GM10266 (cell line): ENCODE measurements at regions not wholly inside any gene's neighbourhood (a gene's known extent, or its start where the extent isn't known, plus 50 kb on each side); places are given as distances from the start of the nearest gene placed in this dataset.

Experiments used
- DNase-seq: peaks from one replicate; pipeline ENCODE4 v3.0.0; 2012; ENCODE audit errors: extremely low spot score
- TF ChIP-seq, protein P1 (sequence below): IDR thresholded peaks from 2 replicates; pipeline ENCODE4 v1.5.1; 2012; ENCODE audit warnings: mild to moderate bottlenecking, low read depth; ENCODE audit not compliant: control insufficient read depth, insufficient read depth; ENCODE audit errors: missing control alignments

DNA sequence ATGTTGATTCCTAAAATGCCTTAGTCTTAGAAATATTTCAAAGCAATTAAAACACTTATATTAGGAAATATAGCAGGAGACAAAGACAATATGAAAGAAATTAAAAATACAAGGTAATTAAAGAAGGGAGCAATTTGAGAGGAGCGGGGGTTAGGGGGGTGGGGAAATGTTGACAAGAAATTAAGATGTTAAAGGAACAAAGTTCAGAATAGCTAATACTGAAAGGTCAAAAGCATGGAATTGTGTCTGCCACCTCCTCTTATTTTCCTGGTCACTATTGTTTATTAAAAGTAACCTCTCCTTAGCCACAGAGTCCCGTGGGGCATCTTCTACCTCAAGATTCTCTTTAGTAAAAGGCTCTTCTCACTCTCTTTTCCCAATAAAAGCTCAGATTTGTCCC is 244.1 kb downstream of the MREG start:
- DNase-seq, result no peak
- TF ChIP-seq, protein P1, sequence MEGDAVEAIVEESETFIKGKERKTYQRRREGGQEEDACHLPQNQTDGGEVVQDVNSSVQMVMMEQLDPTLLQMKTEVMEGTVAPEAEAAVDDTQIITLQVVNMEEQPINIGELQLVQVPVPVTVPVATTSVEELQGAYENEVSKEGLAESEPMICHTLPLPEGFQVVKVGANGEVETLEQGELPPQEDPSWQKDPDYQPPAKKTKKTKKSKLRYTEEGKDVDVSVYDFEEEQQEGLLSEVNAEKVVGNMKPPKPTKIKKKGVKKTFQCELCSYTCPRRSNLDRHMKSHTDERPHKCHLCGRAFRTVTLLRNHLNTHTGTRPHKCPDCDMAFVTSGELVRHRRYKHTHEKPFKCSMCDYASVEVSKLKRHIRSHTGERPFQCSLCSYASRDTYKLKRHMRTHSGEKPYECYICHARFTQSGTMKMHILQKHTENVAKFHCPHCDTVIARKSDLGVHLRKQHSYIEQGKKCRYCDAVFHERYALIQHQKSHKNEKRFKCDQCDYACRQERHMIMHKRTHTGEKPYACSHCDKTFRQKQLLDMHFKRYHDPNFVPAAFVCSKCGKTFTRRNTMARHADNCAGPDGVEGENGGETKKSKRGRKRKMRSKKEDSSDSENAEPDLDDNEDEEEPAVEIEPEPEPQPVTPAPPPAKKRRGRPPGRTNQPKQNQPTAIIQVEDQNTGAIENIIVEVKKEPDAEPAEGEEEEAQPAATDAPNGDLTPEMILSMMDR, result no peak

DNA sequence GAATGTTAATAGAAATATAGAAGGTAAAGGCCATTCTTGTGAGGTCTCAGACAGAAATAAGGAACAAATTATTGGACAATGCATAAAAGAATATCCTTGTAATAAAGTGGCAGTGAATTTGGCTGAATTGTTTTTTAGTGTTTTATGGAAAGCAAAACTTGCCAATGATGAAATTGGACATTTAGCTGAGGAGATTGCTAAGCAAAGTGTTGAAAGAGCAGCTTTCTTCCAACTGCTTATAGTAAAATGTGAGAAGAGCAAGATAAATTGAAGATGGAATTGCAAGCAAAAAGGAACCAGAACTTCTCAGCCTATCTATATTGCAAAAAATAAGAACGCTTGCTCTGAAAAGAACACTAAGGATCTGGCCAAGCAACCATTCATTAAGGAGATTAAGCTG is 245.7 kb downstream of the MREG start:
- TF ChIP-seq, protein P1, result no peak
- DNase-seq, result no peak

DNA sequence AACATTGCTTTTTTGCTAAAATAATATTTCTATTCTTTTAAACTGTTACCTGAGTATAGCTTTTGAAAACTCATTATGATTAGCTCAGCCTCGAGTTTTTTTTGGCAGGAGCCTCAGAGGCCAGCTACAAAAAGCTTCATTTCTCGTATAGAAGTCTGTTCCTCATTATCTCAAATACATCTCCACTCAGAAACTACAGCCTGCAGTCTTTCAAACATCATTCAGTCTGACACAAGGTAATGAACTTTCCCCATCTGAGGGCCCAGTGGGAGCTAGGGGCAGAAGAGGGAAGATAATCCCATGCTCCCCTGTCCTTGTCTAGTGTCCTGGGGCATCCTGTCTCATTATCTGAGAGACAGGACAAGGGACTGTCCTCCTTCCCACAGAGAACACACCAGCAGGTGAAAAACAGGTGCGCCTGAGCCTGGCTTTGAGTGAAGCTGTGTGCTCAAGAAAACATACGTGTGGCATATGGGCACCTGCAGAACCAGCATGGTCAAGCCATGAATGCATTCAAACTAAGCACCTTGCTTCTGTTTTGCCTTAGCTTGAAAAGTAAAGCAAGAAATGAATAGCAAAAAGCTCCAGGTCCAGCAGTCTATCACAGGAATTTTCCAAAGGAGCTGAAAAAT is 247.5 kb downstream of the MREG start:
- TF ChIP-seq, protein P1, result no peak
- no peak for DNase-seq

DNA sequence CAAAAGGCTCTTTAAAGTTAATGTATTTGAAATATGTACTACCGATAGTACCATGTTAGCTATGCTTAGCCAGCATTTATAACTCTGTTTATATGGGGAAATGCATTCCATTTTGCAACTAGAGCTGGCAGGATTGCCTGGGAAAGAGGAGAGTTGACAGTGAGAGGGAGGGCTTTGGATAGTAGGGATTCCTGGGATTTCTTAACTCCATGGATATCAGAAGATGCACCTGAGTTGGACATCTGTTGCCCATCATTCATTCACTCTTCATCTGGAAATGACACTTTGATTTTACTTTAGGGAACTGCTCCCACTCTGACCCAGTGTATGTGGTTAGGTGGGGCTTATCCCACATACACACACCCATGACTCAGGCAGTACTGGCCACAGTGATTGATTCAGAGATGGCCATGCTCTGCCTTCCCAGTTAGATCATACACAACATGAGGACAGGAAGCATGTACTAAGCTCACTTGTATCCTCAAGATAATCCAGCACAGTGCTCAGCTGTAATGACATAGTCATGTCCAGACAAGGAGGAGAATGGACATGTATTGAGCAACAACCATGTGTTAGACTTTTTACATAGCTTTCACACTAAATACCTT is 248.8 kb downstream of the MREG start:
- TF ChIP-seq, protein P1, result no peak
- DNase-seq, result no peak

DNA sequence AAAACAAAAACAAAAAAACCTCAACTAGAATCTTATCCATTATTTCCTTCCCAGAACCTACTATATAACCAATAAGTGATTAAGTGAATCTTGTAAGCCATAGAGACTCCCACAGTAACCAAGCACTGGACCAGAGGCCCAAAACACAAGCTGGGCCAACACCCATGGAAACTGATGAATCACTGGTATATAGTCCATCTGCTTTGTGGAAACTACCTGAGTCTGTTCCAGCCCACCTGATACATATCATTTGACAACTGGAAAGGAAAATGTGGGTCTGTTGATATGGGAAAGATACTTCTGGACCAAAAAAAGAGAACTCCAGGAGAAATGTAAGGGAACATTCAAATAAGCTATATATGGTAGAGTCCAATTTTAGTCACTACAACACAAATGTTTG is 252.8 kb downstream of the MREG start:
- DNase-seq, result no peak
- TF ChIP-seq, protein P1, result no peak

DNA sequence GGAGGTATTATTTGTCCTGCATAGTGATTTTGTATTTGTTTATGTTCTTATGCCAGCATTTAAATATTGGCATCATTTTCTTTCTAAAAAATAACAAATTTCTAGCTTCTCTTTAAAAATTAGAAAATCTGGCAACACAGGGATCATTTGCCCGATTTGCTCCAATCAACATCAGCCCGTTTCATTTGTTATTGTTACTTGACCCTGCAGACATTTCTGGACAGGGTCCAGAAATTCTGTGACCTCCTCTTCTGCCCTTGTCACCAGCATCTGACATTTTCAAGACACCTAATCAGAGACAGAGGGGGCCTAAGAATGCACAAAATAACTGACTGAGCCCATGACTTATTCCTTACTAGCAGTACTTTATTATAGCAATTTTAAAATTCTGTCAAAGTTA is 253.3 kb downstream of the MREG start:
- TF ChIP-seq, protein P1, result no peak
- DNase-seq, result no peak

DNA sequence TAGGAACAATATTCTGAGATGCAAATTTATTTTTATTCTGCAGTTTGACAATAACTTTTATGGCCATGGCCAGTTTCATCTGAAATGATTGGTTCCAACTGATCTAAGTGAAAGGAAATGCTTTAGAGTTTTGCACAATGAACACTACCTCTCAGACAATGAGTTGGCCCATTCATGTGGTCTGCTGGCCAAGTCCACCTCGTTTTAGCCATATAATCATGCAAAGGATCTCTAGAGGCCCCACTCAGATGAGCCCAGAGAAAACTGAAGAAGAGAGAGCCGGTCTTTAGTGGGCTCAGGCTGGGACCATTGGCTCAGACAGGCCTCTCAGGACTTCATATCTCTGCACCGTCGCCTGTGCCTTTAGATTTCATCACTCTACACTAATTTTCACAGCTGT is 254.7 kb downstream of the MREG start:
- no peak for DNase-seq
- TF ChIP-seq, protein P1, result no peak
